KG1 (cell line): ENCODE measurements at regions not wholly inside any gene's neighbourhood (a gene's known extent, or its start where the extent isn't known, plus 50 kb on each side); places are given as distances from the start of the nearest gene placed in this dataset.
"Not testable (repeated sequence)": the region's sequence is repeated elsewhere in the genome, so short reads cannot be mapped to it uniquely, and the experiment has no call there.

Source experiments
- DNase-seq: peaks from one replicate; lab custom pipeline; 2025; lab: John Stamatoyannopoulos, UW

- DNase-seq = no peak
These were observed 266.5 kb upstream of the VLDLR start for GRCh38 chr9:2354856-2355696.

GRCh38 chr9:2355697-2355983 lies 265.9 kb upstream of the VLDLR start:
- DNase-seq = no peak

GRCh38 chr9:2356041-2356790 lies 265.4 kb upstream of the VLDLR start:
- no peak for DNase-seq

- DNase-seq = no peak
These were observed 261.6 kb upstream of the VLDLR start for GRCh38 chr9:2359891-2360471.

- no peak for DNase-seq
These were observed 259.4 kb upstream of the VLDLR start for GRCh38 chr9:2362150-2362549.

- no peak for DNase-seq
These were observed 258.3 kb upstream of the VLDLR start for GRCh38 chr9:2363138-2363745.

GRCh38 chr9:2363781-2364180 lies 257.8 kb upstream of the VLDLR start:
- DNase-seq = no peak

GRCh38 chr9:2367970-2368369 lies 253.6 kb upstream of the VLDLR start:
- DNase-seq = no peak

GRCh38 chr9:2373648-2374047 lies 247.9 kb upstream of the VLDLR start:
- DNase-seq = no peak

- no peak for DNase-seq
These were observed 246.5 kb upstream of the VLDLR start for GRCh38 chr9:2375114-2375513.

GRCh38 chr9:2377117-2377516 lies 244.5 kb upstream of the VLDLR start:
- DNase-seq = no peak

GRCh38 chr9:2377834-2378233 lies 243.8 kb upstream of the VLDLR start:
- no peak for DNase-seq

GRCh38 chr9:2378266-2378665 lies 243.3 kb upstream of the VLDLR start:
- no peak for DNase-seq

GRCh38 chr9:2378816-2379215 lies 242.8 kb upstream of the VLDLR start:
- DNase-seq = no peak

GRCh38 chr9:2384741-2385140 lies 236.8 kb upstream of the VLDLR start:
- DNase-seq = no peak

GRCh38 chr9:2385746-2386145 lies 235.8 kb upstream of the VLDLR start:
- DNase-seq = no peak

GRCh38 chr9:2386566-2386965 lies 235.0 kb upstream of the VLDLR start:
- DNase-seq = no peak

GRCh38 chr9:2387166-2387565 lies 234.4 kb upstream of the VLDLR start:
- no peak for DNase-seq

- no peak for DNase-seq
These were observed 232.2 kb upstream of the VLDLR start for GRCh38 chr9:2389404-2389803.

- DNase-seq = no peak
These were observed 231.6 kb upstream of the VLDLR start for GRCh38 chr9:2390028-2390427.

- not testable (repeated sequence) for DNase-seq
These were observed 230.0 kb upstream of the VLDLR start for GRCh38 chr9:2391509-2392132.

GRCh38 chr9:2394087-2394741 lies 227.4 kb upstream of the VLDLR start:
- DNase-seq = not testable (repeated sequence)
